ENCODE measurements at regions not wholly inside any gene's neighbourhood (a gene's known extent, or its start where the extent isn't known, plus 50 kb on each side); places are given as distances from the start of the nearest gene placed in this dataset.

DNA sequence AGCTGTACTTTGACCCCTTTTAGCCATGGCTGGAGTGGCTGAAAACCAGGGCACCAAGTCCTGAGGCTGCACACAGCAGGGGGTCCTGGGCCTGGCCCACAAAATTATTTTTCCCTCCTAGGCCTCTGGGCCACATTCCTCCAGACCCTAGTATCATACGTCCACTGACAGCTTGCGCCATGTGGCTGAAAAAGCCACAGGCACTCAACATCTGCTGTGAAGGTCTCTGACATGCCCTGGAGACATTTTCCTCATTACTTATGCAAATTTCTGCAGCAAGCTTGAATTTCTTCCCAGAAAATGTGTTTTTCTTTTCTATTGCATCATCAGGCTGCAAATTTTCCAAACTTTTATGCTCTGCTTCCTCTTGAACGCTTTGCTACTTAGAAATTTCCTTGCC is 239.0 kb downstream of the SQOR start:
- TF ChIP-seq POLR2A (IDR thresholded peaks at IDR 0.05; ENCODE audit: low read depth, low read length) = no peak
- TF ChIP-seq POLR2AphosphoS5 (IDR thresholded peaks at IDR 0.05; ENCODE audit: low read depth, low read length) = no peak
- no peak for TF ChIP-seq TAF1 (IDR thresholded peaks at IDR 0.05; ENCODE audit: borderline replicate concordance, low read depth, low read length)

Data from GM12892 (cell line).